Activated CD4-positive, alpha-beta T cell treated with anti-CD3 and anti-CD28 coated beads, Interleukin-2, Interleukin-4, amounts not matched to agents 100 ng/mL and 50 ng/mL, durations not matched to agents 16 hours and 8 hours (primary cell): ENCODE measurements at regions not wholly inside any gene's neighbourhood (a gene's known extent, or its start where the extent isn't known, plus 50 kb on each side); places are given as distances from the start of the nearest gene placed in this dataset.

ENCODE experiments used
- DNase-seq: peaks from one replicate; pipeline ENCODE4 v3.0.0-alpha.2; 2020; ENCODE audit warnings: low spot score

DNA sequence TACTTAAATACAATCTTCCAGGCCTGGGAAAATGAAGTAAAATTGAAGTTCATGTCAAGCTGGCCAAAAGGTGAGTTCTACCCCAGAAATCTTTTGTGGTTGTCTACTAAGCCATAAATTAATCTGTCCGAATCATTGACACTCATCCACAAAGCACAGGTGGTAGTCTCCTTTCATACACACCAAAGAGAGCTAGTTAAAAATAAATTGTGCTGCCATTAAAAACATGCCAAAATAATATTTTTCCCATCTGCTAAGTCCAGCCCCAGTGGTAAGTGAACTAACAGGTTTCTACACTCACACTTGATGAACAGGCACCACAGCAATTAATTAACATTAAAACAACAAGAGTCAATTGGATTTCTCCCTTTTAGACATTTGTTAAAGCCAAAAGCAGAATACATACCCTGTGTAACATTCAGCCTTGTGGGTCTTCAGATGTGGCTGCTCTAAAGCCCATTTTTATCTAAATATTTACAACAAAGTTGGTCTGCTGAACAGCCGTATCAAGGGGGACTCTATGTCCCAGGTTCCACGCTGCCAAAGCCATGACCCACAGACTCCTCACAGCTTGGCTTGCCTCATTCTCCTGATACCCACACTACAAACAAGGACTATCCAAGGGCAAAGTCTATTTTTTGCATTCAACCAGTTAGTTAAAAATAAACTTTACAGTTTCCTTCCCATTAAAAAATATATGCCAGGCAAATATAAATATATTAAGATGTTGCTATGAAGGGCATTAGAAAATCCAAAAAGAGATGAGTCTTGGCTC lies 490.4 kb downstream of the BMP2 start:
- DNase-seq, result no peak

DNA sequence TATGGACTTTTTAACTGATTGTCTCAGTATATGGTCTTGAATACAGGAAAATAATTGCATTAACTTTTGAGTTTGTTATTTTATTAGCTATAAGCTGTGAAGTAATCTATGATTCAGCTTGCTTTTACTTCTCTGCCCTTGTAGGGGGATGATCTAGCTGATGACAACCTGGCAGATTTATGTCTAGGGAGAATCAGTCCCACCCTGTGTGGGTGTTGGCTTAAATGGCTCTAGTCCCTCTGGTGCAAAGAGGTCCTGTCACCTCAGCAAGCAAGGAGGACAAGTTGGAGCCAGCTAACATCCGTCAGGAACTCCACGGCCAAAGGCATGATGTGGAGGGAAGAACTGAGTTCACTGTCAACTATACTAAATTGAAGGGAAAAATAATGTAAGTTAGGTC lies 495.3 kb downstream of the BMP2 start:
- DNase-seq, result no peak

GRCh38 chr20:7264137-7264536 lies 496.7 kb downstream of the BMP2 start:
- no peak for DNase-seq

DNA sequence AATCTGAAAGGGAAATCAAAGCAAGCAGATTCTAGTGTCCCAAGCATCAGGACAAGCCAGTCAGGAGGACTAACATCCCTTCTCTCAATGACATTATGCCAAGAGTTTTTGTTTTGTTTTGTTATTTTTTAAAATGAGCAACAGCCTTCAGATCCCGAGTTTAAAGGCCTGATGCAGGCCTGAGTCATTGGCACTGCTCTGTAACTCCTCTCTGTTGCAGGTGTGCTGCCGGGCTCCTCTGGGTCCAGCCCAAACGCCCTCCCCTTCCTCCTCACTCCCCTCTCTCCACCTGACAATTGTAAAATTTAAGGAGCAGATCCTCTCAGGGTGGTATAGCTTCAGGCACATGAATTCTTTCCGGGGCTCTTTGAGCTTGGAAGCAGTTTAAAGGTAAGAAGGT lies 502.0 kb downstream of the BMP2 start:
- no peak for DNase-seq

DNA sequence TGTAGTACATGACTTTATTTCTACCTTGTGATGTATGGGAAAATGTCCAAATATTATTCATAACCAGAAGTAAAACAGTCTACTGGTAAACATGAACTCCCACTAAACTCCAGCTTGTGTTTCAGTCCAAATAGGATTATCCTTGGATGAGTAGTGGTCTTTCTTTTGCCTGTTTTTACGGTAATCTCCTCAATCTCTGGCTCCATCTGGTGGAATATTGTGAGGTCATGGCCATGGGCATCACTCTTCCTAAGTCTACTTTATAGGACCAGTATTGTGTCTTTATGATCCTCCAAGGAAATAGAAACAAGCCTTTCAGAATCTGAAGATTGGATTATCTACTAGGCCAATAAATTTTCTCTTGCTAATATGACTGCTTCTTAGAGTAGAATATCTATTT lies 505.0 kb downstream of the BMP2 start:
- no peak for DNase-seq

- DNase-seq, result no peak
These were observed 507.4 kb downstream of the BMP2 start for GRCh38 chr20:7274870-7275269.

DNA sequence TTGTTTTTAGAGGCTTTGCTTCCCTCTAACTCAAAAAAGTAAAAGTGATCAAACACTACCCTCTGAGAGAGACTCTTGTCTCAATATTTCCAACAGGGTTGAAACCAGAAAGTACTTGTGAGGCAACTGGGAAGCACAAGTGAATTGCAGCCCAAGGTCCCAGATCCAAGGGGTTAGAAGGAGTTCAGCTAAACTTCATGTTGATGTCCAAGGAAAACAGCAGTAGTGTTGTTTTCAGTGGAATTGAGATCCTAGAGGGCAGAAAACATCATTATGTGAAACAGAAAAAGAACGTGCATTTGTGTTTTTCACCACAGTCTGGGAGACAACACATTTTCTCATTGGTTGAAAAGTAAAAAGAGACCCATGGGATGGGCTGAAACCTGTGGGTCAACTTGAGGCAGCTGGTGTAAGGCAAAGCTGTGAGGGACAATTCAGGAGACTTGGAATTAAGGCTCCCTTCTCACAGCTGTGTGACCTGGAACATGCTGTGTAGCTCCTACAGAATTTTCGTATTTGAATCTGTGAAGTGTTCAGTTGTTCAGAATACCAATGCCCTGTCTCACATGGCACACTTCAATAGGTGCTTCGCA lies 508.3 kb downstream of the BMP2 start:
- no peak for DNase-seq

- DNase-seq, result peak; percentile 43
These were observed 518.6 kb downstream of the BMP2 start for GRCh38 chr20:7285918-7286556.

DNA sequence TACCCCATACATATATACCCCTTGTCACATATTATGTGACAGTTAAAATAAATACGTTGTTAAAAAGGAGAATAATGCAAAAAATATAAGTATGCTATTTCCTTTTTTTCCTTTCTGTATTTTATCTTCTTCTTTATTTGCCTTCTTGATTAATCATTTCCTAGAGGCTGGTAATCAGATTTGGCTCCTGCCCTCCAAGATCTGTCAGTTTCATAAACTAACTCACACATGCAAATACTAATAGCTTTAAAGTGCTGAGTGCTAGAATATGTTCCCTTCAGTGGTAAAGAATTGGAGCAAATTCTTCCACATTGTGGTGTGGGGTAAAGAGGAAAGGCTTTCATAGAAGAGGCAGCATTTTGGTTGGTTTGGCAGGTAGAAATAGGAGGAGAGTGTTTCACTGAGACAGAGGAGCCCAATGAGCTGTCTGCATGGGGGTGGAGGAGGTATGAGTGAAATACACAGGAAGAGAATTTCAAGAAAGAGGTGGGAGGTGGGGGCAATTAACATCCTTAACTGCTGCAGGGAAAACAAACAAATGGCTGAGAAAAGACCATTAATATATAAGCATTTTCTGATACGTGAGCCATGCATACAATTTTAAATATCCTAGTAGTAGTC lies 523.9 kb downstream of the BMP2 start:
- no peak for DNase-seq

- no peak for DNase-seq
These were observed 524.5 kb downstream of the BMP2 start for GRCh38 chr20:7291946-7292345.

DNA sequence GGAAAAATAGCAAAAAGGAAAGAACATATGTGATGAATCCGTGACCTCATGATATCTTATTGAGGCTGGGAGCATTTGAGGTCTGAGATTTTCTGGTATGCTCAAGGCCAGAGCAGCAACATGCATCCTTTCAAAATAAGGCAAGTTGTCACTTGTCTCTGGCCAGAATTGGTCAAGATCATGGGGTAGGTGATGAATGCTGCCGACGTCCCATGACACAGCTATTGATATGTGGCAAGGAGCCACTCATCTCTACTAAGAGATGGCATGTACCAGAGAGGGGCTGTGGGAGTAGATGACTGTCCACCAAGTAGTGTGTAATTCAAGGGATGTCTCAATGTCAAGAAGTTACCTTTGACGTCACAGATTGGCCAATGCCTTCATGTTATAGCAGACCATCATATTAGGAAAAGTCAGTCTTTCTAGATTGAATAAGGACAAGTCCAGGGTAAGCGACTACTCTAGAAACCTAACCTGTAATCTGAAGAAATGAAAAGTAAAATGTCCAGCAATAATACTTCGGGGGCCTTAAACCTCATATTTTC lies 527.4 kb downstream of the BMP2 start:
- DNase-seq, result no peak

DNA sequence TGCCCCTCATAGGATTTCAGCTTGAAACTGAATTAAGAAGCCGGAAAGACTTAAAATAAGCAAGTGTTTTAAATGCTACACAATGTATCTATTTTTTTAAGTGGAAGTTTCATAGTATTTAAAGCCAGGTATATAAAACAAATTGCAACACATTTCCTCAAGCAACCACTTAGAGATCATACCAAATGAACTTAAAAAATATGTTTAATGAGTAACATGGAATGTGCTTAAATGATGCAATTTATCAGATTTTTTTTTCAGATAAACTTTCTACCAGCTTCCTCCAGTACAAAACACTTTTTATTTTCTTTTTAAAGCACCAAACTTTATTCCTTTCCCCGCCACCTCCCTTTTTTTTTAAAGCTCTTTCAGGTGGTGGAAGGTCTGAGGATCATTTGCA lies 534.3 kb downstream of the BMP2 start:
- DNase-seq, result no peak

DNA sequence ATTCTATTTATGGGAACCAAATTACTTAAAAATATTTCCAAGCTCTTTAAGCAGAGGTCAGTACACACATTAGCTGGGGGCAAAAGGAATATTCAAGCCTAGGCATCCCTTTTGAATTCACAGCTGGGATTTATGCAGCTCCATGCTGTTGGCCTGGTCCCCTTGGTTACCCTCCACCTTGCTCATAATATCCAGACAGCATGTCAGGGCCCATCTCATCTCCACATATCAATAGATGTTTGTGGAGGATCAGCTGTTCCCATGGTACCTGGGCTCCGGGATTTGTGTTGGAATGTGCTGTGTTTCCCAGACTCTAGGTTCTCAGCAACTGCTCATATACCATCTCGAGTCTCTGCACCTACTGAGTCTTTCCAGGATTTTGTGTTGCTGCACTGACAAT lies 534.8 kb downstream of the BMP2 start:
- DNase-seq, result no peak

DNA sequence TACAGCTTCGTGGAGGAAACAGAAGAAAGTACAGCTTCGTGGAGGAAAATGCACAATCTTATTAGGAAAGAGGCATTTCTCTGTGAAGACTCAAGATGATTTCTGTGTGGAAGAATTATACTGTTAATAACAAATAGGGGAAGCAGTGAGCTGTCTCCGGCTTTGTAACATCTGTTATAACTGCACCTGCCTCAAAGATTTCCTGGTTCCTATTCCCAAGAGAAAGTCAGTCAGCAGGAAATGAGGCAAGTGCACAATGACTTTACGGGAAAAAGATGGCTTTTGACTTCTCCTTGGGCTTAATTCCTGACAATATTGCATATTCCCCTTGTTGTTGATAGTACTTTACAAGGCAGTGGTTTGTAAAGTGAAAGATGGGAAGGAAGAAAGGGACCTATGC lies 538.5 kb downstream of the BMP2 start:
- no peak for DNase-seq

DNA sequence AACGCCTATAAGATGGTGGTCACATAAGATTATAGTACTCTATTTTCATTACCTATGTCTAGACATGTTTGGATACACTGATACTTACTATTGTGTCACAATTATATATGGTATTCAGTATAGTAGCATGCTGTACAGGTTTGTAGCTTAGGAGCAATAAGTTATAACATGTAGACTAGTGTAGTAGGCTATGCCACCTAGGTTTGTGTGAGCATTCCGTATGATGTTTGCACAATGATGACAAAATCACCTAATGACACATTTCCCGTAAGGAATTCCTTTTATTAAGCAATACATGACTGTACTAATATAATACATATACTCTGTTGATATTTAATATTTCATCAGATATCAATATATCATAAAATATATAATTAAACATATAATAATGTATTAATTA lies 540.7 kb downstream of the BMP2 start:
- DNase-seq, result no peak

GRCh38 chr20:7313047-7313446 lies 545.6 kb downstream of the BMP2 start:
- no peak for DNase-seq

DNA sequence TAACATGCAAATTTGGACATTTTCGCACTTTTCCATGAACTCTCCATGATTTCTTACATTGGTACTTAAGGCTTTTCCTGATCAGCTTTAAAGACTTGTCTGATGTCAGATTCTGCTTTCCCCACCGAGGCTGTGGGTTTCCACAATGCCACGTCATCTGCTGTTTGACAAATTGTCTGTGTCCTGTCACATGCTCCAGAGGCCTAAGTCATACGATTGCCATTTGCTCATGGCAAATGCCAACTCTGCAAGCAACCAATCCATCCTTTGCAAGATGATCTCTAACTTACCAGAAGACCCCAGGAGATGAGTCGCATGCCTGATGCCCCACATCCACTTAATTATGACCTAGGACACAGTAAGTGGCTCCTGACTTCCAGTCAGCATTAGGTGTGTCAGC lies 556.5 kb downstream of the BMP2 start:
- DNase-seq, result no peak

- DNase-seq, result no peak
These were observed 560.3 kb downstream of the BMP2 start for GRCh38 chr20:7327810-7328209.

DNA sequence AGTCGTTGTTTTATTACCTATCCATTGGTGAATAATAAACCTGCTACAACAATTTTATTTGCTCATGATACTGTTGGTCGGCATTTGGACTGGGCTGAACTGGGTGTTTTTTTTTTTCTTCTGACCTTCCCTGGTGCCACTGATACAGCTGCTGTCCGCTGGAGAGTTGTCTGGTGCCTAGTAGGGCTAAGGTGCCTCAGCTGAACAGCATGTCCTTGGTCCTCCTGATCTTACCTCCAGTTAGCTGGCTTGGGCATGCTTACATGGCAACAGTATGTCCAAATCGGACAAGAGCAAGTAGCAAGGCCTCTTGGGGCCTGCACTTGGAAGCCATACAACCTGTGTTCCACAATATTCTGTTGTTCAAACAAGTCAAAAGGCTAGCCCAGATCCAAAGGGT lies 563.4 kb downstream of the BMP2 start:
- no peak for DNase-seq

- DNase-seq, result no peak
These were observed 564.7 kb downstream of the BMP2 start for GRCh38 chr20:7332169-7332568.

DNA sequence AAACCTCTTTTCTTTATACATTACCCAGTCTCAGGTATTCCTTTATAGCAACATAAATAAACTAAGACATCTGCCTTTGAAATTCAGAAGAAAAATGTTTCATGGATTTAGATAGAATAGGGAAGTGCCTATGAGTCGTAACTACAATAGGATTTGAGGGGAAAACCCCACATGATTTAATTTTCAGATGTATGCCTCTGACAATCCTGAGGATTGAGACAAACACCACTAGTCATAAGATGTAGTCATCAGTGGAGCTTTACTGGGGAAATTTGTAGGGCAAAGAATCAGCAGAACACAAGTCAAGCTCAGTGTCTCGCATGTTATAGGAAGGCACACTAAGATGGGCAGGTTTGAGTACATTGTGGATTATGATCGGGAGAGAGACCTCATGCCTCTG lies 566.4 kb downstream of the BMP2 start:
- DNase-seq, result no peak

GRCh38 chr20:7346026-7346425 lies 578.5 kb downstream of the BMP2 start:
- no peak for DNase-seq

DNA sequence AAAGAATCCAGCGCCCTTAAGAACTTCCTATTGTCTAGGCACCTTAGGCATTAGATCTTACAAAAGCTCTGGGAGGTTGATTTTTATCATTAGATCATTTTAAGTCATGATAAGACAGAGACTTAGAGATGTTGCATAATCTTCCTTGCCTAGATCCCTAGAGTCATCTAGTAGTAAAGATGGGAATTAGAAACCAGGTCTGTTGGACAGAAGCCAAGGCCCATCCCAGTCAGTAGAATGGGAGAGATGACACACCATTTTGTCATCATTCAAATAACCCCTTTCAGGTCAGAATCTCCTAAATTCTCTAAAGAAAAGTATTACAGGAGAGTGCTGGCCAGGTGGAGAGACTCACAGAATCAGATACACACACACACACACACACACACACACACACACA lies 579.1 kb downstream of the BMP2 start:
- DNase-seq, result no peak
